Panc1 (cell line): ENCODE measurements at regions not wholly inside any gene's neighbourhood (a gene's known extent, or its start where the extent isn't known, plus 50 kb on each side); places are given as distances from the start of the nearest gene placed in this dataset.

Source experiments
- ATAC-seq: fragments of 200-7000 bp; cut with Tn5 transposase; 2 replicates; pipeline ENCODE4 v1.9.1; 2020; ENCODE audit warnings: mild to moderate bottlenecking, moderate library complexity
- BruUV-seq: library from RNA; stranded (reverse); fragments of 400-500 nt; replicated peaks from 2 replicates; lab custom pipeline; 2021; lab: Mats Ljungman, UMichigan
- CTCF ChIA-PET: fragments of 300-600 bp; sonication (Branson Sonifier 250); formaldehyde crosslinking; loops from one replicate; lab custom pipeline; 2022; ENCODE audit warnings: antibody characterized with exemption; lab: Charles Lee
- POLR2A ChIA-PET: fragments of 300-600 bp; sonication (Branson Sonifier 250); formaldehyde crosslinking; loops from one replicate; lab custom pipeline; 2022; ENCODE audit warnings: antibody characterized with exemption; lab: Charles Lee
- DNase-seq: peaks from one replicate; pipeline ENCODE4 v3.0.0-alpha.2; 2010; ENCODE audit warnings: low read depth, low spot score
- H3K27ac ChIP-seq: 2 replicates; pipeline ENCODE4 v1.5.1; 2011; ENCODE audit warnings: mild to moderate bottlenecking, low read length, inconsistent platforms
- H3K27me3 ChIP-seq: fragments of 200-500 bp; sonication (Bioruptor generic); 2 replicates; pipeline ENCODE4 v1.6.0; 2014; ENCODE audit warnings: low read length, inconsistent platforms; ENCODE audit not compliant: control insufficient read depth, insufficient read depth
- H3K36me3 ChIP-seq: fragments of 200-500 bp; sonication (Bioruptor generic); 2 replicates; pipeline ENCODE4 v1.5.1; 2014; ENCODE audit warnings: inconsistent platforms, mild to moderate bottlenecking, low read length, moderate library complexity; ENCODE audit not compliant: control insufficient read depth, insufficient read depth
- H3K4me1 ChIP-seq: 2 replicates; pipeline ENCODE4 v1.5.1; 2011; ENCODE audit warnings: inconsistent platforms, mild to moderate bottlenecking, low read length, moderate library complexity; ENCODE audit not compliant: control insufficient read depth, insufficient read depth
- H3K4me3 ChIP-seq, 2 experiments: 2 replicates each; pipeline ENCODE4 v1.5.1; 2011 to 2012; ENCODE audit warnings: low read depth in 2 of 2, low read length in 2 of 2, mild to moderate bottlenecking in 2 of 2, inconsistent platforms in 1 of 2, moderate library complexity in 1 of 2
- H3K9me3 ChIP-seq: fragments of 200-500 bp; sonication (Bioruptor generic); 2 replicates; pipeline ENCODE4 v1.5.1; 2014; ENCODE audit warnings: low read depth, mild to moderate bottlenecking, inconsistent platforms, low read length, moderate library complexity; ENCODE audit not compliant: control insufficient read depth, insufficient read depth
- CTCF ChIP-seq: fragments of 450-650 bp; IDR thresholded peaks from 2 replicates; pipeline ENCODE4 v1.5.1; 2017; ENCODE audit warnings: mild to moderate bottlenecking
- POLR2AphosphoS5 ChIP-seq: IDR thresholded peaks from 2 replicates; pipeline ENCODE4 v1.6.1; 2012; ENCODE audit warnings: mild to moderate bottlenecking, low read depth, low read length, moderate library complexity
- SIN3A ChIP-seq: IDR thresholded peaks from 2 replicates; pipeline ENCODE4 v1.6.1; 2012; ENCODE audit warnings: low read depth, mild to moderate bottlenecking, low read length, moderate library complexity, borderline replicate concordance; ENCODE audit not compliant: insufficient read depth
- TCF7L2 ChIP-seq: IDR thresholded peaks from 2 replicates; pipeline ENCODE4 v1.6.1; 2011; ENCODE audit warnings: mild to moderate bottlenecking, low read depth, low read length, inconsistent platforms
- in situ Hi-C: cut with HindIII; loops from 2 replicates; pipeline ENCODE4 v1.10.0; 2016; ENCODE audit warnings: low sequenced_read_pairs, low pct_unique_long_range_greater_than_20kb
- intact Hi-C: fragments of 100-400 bp; cut with micrococcal nuclease; formaldehyde crosslinking; loops from one replicate; pipeline ENCODE4 v1.10.0; 2022; ENCODE audit not compliant: unreplicated experiment
- TF ChIP-seq, protein P1 (sequence below), 2 experiments: IDR thresholded peaks; 2 replicates each; pipeline ENCODE4 v1.6.1; 2011 to 2012; ENCODE audit warnings: low read depth in 2 of 2, control low read depth in 1 of 2, low read length in 1 of 2, mild to moderate bottlenecking in 1 of 2, moderate library complexity in 1 of 2; ENCODE audit not compliant: insufficient read depth in 1 of 2

DNA sequence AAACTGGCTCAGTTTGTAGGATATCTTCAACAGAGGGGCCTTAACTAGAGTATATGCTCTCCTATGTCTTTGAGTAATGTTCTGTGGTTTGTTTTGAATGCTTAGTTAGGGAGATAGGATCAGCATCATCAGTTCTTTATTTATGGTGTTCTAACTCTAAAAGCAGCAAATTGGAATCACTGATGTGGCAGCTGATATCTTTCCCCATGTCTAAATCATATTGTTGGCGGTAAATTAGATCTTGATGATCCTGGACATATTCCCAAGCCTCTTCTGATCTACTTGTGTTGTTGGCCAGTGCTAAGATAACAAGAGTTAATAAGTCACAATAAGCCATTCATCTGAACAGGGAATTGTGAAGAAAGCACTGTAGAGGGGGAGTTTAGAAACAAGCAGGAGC is 332.4 kb upstream of the DAB2 start:
- H3K9me3 ChIP-seq = no peaks in the 10 kb centered on the region
- no peak for DNase-seq
- no peak overlapping the region for H3K27ac ChIP-seq
- POLR2A ChIA-PET = interaction anchor here (0.5 kb wide), 1 partner anchor 233 kb away, joined by 3 read pairs; no protein-coding TSS in a partner anchor
- no peak for ATAC-seq
- TF ChIP-seq, protein P1, sequence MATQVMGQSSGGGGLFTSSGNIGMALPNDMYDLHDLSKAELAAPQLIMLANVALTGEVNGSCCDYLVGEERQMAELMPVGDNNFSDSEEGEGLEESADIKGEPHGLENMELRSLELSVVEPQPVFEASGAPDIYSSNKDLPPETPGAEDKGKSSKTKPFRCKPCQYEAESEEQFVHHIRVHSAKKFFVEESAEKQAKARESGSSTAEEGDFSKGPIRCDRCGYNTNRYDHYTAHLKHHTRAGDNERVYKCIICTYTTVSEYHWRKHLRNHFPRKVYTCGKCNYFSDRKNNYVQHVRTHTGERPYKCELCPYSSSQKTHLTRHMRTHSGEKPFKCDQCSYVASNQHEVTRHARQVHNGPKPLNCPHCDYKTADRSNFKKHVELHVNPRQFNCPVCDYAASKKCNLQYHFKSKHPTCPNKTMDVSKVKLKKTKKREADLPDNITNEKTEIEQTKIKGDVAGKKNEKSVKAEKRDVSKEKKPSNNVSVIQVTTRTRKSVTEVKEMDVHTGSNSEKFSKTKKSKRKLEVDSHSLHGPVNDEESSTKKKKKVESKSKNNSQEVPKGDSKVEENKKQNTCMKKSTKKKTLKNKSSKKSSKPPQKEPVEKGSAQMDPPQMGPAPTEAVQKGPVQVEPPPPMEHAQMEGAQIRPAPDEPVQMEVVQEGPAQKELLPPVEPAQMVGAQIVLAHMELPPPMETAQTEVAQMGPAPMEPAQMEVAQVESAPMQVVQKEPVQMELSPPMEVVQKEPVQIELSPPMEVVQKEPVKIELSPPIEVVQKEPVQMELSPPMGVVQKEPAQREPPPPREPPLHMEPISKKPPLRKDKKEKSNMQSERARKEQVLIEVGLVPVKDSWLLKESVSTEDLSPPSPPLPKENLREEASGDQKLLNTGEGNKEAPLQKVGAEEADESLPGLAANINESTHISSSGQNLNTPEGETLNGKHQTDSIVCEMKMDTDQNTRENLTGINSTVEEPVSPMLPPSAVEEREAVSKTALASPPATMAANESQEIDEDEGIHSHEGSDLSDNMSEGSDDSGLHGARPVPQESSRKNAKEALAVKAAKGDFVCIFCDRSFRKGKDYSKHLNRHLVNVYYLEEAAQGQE (IDR thresholded peaks at IDR 0.05; ENCODE audit: insufficient read depth in 1 of 2, low read depth in 2 of 2, low read length in 1 of 2) = no peak
- no peak for TF ChIP-seq POLR2AphosphoS5
- TF ChIP-seq TCF7L2 = no peak
- no peak for TF ChIP-seq SIN3A
- TF ChIP-seq CTCF = no peak
- CTCF ChIA-PET = no interaction called here
- no peak overlapping the region for H3K4me3 ChIP-seq
- H3K27me3 ChIP-seq = no peaks in the 10 kb centered on the region
- in situ Hi-C loops (no loop called here), intact Hi-C loops (no loop called here)
- no TSS peak for BruUV-seq
- H3K4me1 ChIP-seq = no peaks in the 10 kb centered on the region
- H3K36me3 ChIP-seq = no peaks in the 10 kb centered on the region

GRCh38 chr5:39755986-39756385 is 331.2 kb upstream of the DAB2 start:
- DNase-seq (peak; percentile 72), ATAC-seq (no peak)
- Histone ChIP-seq H3K36me3 (no peaks in the 10 kb centered on the region), H3K27ac (no peak overlapping the region), H3K4me1 (no peaks in the 10 kb centered on the region), H3K4me3 (no peak overlapping the region), H3K9me3 (no peaks in the 10 kb centered on the region), H3K27me3 (no peaks in the 10 kb centered on the region)
- ChIA-PET POLR2A (interaction anchor here (0.6 kb wide), 1 partner anchor 739 kb away, joined by 3 read pairs; no protein-coding TSS in a partner anchor), CTCF (no interaction called here)
- intact Hi-C loops = no loop called here
- BruUV-seq = no TSS peak
- in situ Hi-C loops = no loop called here
- no peak for TF ChIP-seq SIN3A
- no peak for TF ChIP-seq CTCF
- no peak for TF ChIP-seq TCF7L2
- TF ChIP-seq, protein P1 (IDR thresholded peaks at IDR 0.05; ENCODE audit: insufficient read depth in 1 of 2, low read depth in 2 of 2, low read length in 1 of 2) = no peak
- no peak for TF ChIP-seq POLR2AphosphoS5
